ENCODE measurements at regions not wholly inside any gene's neighbourhood (a gene's known extent, or its start where the extent isn't known, plus 50 kb on each side); places are given as distances from the start of the nearest gene placed in this dataset.
A peak's percentile ranks its signal among the peaks of the same experiment; 100 is the strongest.

DNA sequence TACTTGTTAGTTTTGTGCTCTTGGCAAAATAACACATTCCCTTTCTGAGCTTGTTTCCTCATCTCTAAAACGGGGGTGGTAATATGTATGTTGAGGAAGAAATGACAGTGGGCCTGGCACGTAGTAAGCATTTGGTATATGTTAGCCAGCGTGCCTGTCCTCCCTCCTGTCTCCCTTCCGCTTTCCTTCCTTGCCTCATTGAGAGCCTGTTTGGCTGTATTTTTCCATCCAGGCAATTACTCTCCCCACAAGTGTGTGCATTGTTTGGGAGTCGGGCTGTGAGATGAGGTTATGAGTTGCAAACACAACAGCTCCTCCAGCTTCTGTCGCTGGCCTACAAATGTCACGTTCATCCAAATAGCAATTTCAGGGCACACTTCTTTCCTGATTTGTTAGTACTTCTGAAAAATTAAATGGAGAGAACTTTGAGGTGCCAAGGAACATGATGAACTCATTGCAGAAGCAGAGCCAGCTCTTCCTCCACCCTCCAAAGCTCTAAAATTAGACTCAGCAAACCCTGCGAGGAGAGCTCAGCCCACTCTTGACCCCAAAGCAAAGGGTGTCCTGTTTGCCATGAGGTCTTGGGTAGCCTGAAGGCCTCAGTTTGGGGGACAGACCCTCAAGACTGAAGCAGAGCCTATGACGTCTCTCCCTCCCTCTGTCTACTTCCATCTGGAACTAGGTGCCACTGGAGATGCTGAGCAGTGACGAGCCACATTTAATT, 50.7 kb upstream of the TOX2 start:
- DNase-seq (ENCODE audit: low read depth), result no peak

DNA sequence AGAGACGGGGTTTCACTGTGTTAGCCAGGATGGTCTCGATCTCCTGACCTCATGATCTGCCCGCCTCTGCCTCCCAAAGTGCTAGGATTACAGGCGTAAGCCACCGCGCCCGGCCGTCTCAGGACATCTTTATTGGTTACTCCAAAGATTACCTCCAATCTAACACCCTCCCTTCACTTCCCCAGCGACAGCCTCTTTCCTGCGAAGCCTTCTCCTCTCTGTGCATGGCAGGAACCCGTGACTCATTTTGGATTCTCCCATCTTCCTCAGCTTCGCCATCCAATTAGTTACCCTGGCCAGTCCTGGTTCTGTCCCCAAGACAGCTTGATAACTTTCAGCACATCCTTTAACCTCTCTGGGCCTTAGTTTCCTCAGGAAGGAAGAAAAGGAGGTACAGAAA, 51.3 kb upstream of the TOX2 start:
- DNase-seq (ENCODE audit: low read depth), result no peak

DNA sequence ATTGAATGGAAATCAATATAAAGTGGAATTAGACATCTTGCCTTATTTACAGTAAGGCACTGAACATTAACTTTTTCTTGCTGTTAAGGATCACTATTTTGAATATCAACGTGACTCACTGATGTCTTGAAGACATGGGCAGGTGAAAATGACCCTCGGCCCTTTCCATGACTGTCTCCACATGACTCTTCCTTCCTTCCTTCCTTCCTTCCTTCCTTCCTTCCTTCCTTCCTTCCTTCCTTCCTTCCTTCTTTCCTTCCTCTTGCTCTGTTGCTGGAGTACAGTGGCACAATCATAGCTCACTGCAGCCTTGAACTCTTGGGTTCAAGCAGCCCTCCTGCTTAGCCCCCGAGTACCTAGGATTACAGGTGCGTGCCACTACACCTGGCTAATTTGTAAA, 52.2 kb upstream of the TOX2 start:
- no peak for DNase-seq (ENCODE audit: low read depth)

DNA sequence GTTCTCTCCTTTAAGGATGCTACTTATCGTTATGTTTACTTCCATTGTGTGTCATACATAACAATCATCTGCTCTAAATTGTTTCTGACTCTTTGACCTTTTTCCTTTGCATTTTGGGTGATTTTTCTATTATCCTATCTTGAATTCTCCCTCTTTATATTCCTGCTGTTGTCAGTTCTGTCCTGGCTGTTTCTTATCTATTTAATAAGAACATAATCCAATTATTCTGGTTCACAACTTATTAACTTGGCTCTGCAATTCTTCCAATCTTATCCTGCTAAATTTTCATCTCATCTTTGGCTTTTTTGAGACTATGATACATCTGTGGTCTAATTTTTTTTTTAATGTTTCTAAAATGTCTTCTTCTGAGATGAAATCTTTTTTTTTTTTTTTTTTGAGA, 54.7 kb upstream of the TOX2 start:
- DNase-seq (ENCODE audit: low read depth), result no peak

DNA sequence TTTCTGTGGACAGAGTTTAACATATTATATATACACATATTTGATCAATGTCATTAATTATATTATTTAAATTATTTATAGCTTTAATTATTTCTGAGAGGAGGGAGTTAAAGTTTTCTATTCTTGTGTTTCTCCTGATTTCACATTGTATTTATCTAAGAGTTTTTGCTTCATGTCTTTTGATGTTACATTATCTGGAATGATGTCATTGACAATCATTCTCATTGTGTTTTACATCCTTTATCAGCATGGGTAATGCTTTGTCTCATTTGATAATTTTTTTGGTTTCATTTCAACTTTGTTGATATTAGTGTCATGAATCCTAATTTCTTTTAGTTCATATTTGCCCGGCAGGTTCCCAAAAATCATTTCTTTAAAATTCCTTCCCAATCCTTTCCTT, 56.7 kb upstream of the TOX2 start:
- no peak for DNase-seq (ENCODE audit: low read depth)

DNA sequence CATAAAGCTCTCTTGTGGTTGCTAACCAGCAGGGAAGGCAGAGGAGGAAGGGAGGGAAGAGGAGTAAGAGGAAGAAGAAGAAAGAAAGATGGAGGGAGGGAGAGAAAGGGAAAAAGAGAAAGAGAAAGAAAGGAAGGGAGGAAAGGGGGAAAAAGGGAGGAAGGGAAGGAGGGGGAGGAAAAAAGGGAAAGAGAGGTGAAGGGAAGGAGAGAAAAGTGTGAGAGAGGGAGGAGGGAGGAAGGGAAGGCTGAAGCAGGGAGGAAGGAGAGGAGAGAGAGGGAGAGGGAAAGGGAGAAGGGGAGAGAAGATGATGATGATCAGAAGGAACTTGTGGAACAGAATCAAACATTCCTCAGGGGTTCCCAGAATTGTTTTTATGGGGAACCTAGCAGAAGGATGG, 57.5 kb upstream of the TOX2 start:
- no peak for DNase-seq (ENCODE audit: low read depth)

DNA sequence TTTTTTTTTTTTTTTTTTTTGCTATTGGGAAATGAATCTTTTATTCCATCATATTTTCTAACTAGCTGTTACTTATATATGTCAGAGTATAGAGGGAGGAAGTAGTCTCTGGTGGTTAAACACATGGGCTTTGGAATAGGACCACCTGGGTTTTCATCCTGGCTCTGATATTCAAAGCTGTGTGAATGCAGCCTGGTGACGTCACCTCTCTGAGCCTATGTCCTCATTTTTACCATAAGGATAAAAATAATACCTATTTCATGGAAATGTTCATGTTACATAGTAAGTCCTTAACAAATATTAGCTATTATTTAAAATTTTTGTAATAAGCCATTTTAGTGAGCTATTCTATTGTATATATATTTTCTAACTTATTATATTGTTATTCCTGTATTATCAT, 58.8 kb upstream of the TOX2 start:
- no peak for DNase-seq (ENCODE audit: low read depth)

DNA sequence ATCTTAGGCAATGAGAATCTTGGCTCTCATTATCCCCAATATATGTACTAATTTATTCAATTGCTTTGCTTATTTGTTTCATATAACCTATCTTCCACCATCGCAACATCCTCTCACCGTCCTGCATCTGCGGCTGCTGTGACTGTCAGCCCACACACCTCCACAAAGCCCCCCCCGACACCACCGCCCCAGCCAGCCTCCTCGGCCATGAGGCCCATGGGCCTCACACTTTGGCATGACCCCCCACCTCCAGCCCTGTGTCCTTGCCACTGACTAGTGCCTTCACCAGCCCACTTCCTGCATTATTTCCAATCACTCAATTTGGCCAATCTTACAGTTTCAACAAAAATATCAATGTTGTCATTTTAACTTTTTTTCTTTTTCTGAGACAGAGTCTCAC, 60.7 kb upstream of the TOX2 start:
- DNase-seq (ENCODE audit: low read depth), result no peak

DNA sequence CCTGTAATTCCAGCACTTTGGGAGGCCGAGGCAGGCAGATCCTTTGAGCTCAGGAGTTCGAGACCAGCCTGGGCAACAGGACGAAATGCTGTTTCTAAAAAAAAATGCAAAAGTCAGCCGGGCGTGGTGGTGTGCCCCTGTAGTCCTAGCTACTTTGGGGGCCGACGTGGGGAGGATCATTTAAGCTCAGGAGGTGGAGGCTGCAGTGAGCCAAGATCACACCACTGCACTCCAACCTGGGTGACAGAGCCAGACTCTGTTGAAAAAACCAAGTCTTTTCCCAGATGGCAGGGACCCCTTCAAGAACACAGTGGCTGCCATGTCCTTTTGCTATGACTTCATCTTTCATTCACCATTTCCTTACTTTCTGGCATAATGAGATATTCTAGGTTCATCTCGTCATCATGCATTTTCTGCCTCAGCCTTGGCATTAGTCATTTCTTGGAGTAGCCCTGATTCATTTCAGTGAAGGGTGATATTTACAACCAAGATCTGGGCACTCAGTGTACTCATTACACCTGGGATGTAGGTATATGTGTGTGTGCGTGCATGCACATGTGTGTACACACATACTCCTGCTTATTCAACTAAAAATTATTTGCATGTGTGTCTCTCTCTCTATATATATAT, 61.4 kb upstream of the TOX2 start:
- no peak for DNase-seq (ENCODE audit: low read depth)

DNA sequence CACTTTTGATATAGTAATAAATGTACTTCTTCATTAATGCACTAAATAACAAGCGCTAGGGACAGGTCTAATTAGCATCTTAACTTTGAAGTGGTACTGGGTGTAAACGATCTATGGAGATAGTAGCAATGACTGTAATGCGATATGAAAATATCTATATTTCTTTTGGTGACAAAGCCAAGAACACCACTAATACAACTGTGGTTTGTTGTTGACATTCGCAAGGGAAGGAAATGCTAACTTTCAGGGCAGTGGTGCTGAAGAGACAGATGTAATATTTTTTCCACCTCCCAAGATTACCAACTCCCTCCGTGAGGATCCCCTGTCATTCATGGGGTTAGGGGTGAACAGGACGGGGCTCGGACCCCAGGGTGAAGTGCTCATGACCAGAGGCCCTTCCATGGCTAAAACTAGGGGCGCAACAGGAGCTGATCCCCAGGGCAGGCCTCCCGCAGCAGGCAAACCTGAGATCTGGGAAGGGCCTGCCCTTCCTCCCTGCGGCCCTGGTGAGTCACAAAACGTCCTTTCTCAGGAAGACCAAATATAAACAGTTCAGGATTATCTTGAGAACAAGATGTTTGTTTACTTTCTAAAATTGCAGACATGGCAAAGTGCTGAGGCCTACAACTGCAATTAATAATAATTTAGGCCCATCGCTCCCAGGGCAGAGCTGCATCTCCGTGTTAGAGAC, 65.0 kb upstream of the TOX2 start:
- DNase-seq (ENCODE audit: low read depth), result no peak

DNA sequence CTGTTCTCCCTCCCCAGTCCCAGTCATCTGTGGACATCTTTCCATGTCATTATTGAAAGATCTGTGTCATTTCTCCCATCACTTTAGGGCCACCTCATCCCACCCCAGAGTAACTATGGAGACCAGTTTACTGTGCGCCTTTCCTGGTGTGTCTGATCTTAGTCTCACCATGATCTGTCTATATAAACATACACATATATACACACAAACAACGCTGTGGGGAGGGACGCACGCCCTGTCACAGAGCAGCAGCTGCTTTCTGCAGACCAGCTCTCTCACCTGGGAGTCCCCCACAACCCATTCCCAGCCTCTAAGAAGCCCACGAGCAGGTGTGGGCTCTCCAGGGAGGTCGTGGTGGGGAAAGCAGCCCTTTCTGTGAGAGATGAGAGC, 68.1 kb upstream of the TOX2 start:
- no peak for DNase-seq (ENCODE audit: low read depth)

DNA sequence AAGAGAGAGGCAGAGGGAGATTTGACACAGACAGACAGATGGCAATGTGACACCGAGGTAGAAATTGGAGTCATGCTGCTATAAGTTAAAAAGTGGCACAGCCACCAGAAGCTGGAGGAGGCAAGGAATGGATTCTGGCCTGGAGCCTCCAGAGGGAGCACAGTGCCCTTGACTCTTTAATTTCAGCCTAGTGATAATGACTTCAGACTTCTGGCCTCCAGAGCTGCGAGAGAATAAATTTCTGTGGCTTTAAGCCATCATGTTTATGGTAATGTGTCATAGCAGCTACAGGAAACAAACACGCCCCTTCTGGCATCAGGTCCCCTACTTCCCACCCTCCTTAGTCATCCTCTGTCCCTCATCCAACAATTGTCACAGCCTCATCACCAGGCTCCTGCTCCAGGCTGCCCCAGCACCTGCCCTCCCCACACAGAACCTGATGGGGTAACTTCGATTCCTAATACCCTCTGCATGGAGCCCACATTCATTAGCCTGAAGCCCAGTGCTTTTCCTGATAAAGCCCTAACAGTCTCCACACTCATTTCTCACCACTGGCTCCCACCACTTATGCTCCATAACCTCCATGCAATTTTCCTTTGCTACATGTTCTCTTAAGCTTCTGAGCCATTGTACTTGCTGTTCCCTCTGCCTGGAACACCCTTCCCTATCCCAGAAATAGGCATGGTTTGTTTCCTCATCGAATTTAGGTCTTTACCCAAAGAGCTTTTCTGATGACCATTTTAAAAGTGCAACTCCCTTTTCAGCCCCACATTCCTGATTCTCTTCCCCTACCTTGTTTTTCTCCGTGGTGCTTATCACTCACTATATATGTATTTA, 69.7 kb upstream of the TOX2 start:
- DNase-seq (ENCODE audit: low read depth), result no peak

DNA sequence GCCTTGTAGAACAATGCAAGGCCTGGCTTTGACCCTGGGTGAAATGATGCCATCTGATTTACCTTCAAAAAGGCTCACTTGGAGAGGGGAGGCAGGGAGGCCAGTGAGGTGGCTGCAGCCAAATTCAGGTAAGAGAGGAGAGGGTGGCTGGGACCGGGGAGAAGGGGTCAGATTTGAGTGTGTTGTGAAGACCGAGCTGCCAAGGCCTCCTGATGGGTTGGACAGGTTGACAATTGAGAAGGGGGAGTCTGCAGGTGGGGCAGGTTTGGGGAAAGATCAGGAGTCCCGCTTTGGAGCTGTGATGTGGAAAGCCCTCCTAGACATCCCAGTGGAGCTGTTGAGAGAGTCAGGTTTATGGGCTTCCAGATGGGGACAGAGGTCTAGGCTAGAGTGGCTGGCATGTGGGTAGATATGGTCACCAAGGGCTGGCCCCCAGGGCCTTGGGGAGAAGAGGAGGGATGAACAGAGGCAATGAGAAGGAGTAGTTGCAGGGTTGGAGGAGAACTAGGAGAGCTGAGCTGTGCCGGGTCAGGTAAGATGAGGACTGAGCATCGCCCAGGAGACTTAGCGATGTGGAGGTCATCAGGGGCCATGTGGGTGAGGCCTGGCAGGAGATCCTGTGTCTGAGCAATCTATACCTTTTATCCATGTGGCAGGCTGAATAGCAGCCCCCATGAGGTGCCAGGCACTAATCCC, 70.5 kb upstream of the TOX2 start:
- no peak for DNase-seq (ENCODE audit: low read depth)

DNA sequence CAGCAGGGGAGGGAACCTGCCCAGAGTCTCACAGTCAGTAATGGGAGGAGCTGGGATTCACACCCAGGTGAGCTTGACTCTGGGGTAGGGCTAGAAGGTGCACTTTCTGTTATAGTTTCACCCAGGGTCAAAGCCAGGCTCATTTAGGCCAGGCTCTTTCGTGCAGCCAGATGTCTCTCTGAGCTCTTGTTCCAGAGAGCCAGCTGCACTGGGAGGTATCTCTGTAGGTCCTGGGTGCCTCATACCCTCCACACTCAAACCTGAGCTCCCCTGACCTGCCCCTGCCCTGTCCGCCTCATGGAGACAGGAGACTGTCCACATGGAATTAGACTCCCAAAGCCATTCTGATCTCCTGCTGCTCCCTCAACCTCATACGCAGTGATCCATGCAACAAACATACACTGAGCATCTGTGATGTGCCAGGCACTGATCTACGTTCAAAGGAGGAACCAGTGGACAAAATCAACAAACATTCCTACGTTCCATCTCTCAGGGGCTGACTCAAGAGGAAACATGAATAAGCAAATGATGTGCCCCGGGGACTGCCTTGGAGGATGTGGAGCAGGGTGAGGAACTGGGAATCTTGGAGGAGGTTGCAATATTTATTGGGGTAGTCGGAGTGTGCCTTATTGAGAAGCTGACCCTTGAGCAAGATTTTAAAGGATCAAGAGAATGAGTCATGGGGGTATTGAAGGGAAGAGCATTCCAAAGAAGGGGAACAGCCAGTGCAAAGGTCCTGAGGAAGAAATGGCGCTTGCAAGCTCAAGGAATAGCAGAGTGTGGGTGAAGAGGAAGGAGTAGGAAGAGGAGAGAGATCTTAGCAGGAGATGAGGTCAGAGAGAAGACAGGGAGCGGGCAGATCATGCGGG, 71.3 kb upstream of the TOX2 start:
- no peak for DNase-seq (ENCODE audit: low read depth)

DNA sequence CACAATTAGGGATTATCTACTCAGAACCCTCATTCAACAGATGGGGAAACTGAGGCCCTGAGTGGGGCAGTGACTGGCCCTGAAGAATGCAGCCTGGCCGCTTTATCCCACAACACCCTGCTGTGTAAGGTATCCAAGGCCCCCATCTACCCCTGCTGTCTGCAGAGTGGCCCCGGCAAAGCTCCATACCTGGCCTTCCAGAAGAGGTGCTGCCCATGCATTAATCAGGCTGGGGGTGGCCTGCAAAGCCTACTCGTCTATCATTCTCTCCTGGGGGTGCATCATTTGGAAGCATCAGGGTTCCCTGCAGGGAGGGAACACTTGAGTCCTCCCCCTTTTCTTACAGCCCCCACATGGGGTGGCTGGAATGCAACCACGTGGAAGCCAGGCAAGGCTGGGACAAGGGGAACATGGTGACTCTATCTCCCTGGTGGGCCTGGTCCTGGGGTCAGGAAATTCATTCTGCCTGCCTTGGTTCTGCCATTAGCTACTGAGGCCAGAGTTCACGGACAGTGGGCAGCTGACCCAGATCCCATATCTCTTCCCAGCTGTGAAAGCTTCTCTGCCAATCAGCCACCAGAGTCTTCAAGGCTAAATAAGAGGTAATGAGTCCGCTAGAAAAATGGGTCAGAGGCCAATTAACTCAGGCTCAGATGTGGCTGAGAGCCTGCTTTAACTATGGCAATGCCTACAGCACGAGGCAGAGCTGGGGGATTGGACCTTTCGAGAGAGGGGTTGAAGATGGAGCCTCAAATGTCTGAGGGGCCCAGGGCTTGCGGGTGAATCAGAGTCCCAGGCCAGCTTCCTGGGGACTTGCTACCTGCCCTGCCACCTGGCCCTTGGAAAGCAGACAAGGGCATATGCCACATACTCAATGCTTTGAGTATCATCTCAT, 72.3 kb upstream of the TOX2 start:
- no peak for DNase-seq (ENCODE audit: low read depth)

DNA sequence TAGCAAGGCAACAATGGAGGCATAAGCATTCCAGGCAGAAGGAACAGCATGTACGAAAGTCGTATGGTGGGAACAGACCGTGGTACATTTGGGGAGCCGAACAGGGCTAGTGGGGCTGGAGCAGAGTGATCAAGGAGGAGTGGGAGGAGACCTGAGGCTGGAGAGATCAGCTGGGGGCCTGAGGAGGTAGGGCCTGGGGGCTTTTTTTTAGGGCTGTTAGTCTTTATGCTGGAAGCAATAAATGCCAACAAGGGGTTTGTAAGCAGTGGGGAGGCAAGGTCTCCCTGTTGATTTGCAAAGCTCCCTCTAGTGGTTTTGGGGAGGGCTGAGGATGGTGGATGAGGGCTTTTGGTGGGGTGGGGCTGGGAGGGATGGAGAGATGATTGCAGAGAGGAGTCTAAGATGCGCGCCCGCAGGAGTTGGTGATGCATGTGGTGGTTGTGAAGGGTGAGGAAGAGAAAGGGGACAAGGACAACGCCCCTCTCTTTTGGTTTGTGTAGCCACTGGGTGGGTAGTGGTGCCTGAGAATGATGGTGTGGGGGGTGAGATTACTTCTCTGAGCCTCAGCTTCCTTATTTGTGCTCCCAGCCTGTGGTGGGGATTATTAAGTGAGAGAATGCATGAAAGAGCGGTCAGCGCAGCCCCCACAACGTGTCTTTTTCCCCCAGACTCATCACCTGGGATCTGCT, 74.1 kb upstream of the TOX2 start:
- DNase-seq (ENCODE audit: low read depth), result peak; percentile 5

DNA sequence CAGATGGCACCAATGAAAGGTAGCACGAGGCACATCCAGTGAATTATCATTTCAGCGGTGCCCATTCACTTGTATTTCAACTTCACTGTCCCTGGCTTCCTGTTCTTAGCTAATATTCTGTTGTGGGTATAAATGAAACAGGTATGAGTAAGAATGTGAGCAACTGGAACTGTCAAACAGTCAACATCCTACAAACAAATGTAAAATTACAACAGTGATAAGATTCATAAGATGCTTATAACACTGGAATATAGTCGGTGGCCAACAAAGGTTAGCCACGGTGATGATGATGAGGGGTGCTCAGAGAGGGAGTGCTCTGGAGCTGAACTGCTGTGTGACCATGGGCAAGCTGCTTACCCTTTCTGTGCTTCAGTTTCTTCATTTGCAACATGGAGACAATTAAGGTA, 74.9 kb upstream of the TOX2 start:
- DNase-seq (ENCODE audit: low read depth), result no peak

DNA sequence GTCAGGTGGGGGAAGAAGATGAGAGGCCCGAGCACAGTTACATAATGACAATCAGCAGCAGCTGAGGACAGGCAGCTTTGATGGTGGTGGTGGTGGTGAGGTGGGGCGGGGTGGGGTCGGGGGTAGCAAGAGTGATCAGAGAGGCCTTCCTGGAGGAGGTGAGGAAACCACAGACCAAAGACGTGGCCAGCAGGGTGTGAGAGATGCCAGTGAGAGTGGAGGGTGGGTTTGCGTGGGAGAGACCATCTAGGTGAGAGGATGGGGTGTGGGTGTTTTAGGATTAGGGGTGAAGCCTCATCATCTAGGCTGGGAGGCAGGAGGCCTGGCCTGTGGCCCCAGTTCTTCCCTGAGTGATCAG, 76.0 kb upstream of the TOX2 start:
- DNase-seq (ENCODE audit: low read depth), result no peak

DNA sequence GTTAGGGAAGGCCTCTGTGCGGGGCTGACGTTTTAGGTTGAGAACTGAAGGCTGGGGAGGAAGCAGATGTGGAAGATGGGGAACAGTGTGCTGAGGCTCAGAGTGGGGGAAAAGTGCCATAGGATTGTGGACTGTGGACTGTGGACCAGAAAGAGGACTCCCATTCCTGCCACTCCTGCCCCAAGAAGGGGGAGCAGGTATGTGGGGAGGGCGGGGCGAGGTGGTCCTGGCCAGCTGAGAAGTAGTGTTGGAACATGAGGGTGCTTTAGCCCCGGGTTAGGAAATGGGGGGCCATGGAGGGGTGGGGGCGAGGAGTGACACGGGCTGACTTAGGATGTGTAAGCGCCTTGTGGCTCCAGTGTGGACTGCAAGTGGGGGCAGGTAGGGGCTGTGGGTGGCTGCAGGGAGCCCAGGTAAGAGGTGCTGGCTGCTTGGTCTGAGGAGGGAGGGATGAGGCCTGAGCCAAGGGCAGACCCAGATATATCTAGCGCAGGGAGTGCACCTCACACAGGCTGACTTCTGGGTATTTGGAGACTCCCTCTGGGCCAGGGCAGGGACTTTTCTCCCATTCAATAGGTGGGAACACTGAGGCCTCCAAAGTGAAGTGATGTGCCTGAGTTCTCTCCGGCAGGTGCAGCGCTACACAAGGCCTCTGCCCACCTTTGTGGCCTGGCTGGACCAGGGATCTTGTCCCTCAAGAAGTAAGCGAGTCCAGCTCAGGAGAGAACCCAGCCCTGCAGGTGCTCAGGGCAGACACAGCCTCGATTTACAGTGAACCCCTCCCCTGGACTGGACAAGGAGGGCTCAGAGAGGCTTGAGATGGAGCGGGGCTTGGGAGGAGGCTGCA, 76.6 kb upstream of the TOX2 start:
- DNase-seq (ENCODE audit: low read depth), result no peak

All from stimulated activated CD8-positive, alpha-beta memory T cell treated with anti-CD3 and anti-CD28 coated beads, Interleukin-12 subunit alpha, Interleukin-12 subunit beta, amount 100 ng/mL, for 1 hour (primary cell).